ENCODE measurements at regions not wholly inside any gene's neighbourhood (a gene's known extent, or its start where the extent isn't known, plus 50 kb on each side); places are given as distances from the start of the nearest gene placed in this dataset.

DNA sequence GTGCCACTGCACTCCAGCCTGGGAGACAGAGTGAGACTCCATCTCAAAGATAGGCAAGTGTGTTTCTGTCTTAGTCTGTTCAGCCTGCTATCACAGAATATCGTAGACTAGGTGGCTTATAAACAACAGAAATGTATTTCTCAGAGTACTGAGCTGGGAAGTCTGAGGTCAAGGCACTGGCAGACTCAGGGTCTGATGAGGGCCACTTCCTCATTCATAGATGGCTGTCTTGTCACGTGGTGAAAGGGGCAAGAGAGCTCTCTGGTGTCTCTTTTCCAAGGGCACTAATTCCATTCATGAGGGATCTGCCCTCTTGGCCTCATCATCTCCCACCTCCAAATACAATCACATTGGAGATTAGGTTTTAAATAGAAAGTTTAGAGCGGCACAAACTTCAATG is 95.6 kb upstream of the PHACTR3 start:
- DNase-seq, result no peak

DNA sequence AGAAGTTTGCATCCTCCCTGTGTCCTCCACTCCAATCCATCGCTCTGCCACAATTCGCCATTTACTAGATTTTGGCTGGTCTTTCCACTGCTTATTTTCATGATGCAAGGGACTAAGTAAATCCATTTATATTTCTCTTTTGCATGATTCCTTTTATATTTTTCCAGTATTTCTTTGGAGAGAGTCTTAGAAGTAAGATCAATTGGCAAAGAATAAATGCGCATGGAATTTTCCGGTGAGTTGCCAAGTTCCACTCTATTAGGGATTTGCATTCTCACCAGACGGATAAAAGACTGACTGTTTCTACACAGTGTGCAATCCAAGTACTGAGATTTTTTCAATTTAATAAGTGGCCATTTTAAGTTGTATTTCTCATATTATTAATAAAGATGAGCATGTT is 91.7 kb upstream of the PHACTR3 start:
- DNase-seq, result no peak

GRCh38 chr20:59514554-59514953 is 89.8 kb upstream of the PHACTR3 start:
- peak in 1 of 2 experiments; percentile 30 for DNase-seq

GRCh38 chr20:59515013-59515905 is 89.1 kb upstream of the PHACTR3 start:
- peak; percentile 79 to 95 for DNase-seq

DNA sequence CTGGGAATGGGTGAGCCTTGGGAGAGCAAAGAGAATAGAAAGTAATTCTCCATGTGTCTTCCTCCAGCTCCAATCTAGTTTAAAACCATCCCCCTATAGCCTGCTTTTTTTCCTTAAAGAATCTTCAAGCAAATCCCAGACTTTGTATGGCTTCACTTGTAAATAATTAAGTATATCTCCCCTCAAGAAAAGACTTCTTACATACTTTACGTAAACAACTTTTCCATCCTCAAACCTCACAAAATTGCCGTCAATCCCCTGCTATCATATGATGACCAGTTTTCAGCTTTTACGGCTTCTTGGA is 88.5 kb upstream of the PHACTR3 start:
- no peak for DNase-seq

GRCh38 chr20:59518881-59519706 is 85.2 kb upstream of the PHACTR3 start:
- DNase-seq, result peak; percentile 75 to 83

GRCh38 chr20:59519707-59520014 is 84.7 kb upstream of the PHACTR3 start:
- DNase-seq, result no peak

DNA sequence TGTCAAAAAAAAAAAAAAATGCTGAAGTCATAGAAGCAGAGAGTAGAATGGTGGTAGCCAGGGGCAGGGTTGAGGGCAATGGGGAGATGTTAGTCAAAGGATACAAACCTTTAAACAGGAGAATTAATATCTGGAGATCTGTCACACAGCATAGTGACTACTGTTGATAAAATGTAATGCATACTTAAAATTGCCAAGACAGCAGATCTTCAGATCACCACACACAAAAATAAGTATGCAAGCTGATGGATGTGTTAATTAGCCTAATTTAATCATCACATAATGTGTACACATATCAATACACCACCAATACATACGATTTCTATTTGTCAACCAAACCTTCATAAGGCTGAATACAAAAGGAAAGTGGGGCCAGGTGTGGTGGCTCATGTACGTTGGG is 83.5 kb upstream of the PHACTR3 start:
- DNase-seq, result no peak

DNA sequence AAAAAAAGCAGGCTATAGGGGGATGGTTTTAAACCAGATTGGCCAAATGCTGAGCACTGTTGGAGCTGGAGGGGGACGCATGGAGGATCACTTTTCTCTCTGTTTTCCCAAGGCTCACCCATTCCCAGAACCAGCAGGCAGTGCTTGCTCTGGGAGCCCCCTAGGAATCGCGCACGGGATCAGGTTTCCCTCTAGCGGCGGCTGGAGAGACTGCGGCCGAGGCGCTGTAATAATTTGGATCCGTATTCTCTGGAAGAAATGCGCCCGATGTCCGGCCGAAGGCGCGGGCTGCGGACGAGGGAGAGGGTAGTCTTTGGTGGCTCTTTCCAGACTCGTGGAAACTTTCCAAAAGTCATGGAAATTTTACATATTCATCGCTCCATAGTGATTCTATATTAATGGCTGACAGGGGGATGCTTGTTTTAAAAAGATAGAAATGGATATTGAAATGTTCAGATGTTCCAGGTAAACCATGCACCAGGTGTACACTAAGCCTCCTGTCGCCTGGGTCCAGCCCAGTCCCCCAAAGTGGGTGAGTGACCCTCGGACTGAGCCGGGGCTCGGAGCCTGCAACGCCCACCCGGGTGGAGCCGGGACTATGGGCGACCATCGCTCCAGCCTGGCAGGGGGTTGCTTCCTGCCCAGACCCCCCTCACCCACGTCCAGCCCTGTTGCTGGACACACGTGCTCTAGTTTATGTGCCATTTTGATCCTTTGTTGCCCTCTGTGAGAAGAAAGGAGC is 78.7 kb upstream of the PHACTR3 start:
- peak; percentile 40 to 88 for DNase-seq

- DNase-seq, result peak in 1 of 2 experiments; percentile 32
These were observed 77.8 kb upstream of the PHACTR3 start for GRCh38 chr20:59526242-59527225.

DNA sequence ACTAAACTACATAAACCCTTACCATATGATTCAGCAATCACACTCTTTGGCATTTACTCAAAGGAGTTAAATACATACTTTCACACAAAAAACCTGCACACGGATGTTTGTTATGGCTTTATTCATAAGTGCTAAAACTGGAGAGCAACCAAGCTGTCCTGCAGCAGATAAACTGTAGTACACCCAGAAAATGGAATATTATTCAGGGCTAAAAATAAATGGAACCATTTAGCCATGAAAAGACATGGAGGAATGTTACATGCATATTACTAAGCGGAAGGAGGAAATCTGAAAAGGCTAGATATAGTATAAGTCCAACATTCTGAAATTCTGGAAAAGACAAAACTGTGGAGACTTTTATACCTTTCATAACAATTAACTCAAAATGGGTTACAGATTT is 73.6 kb upstream of the PHACTR3 start:
- no peak for DNase-seq

- no peak for DNase-seq
These were observed 66.3 kb upstream of the PHACTR3 start for GRCh38 chr20:59537991-59538390.

DNA sequence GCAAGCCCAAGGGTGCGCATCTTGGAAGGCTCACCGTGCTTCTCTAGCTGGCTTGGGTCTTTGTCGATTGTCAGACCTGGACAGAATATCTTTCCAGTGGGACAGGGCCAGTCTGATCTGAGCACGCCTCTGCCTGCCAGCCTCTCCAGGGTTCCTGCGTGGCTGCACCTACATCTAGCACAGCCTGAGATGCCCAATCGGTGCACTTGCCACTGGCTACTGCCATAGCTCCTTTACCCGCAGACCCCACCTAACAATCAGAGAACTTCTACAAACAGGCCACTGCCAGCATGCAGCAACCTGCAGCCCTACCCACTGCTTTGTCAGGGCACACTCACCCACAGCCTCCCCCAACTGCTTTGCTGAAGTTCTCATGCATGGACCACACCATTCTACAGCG is 56.7 kb upstream of the PHACTR3 start:
- no peak for DNase-seq

Measured in NCI-H526 (cell line).